Embryonic facial prominence (tissue), 1 donor: ENCODE measurements at regions not wholly inside any gene's neighbourhood (a gene's known extent, or its start where the extent isn't known, plus 50 kb on each side); places are given as distances from the start of the nearest gene placed in this dataset.

Source experiments
- DNase-seq: peaks from one replicate; pipeline ENCODE4 v3.0.0-alpha.2; 2016; ENCODE audit errors: extremely low spot score

GRCh38 chr4:149121023-149121404 lies 678.8 kb upstream of the NR3C2 start:
- DNase-seq = no peak

- no peak for DNase-seq
Observed at GRCh38 chr4:149120331-149121022, 678.3 kb upstream of the NR3C2 start.

GRCh38 chr4:149116806-149117205 lies 674.6 kb upstream of the NR3C2 start:
- DNase-seq = no peak

GRCh38 chr4:149113804-149114430 lies 671.7 kb upstream of the NR3C2 start:
- DNase-seq = no peak

GRCh38 chr4:149112109-149112508 lies 669.9 kb upstream of the NR3C2 start:
- DNase-seq = no peak

GRCh38 chr4:149110481-149110880 lies 668.3 kb upstream of the NR3C2 start:
- no peak for DNase-seq

- no peak for DNase-seq
Observed at GRCh38 chr4:149108626-149109025, 666.4 kb upstream of the NR3C2 start.

GRCh38 chr4:149102765-149103164 lies 660.6 kb upstream of the NR3C2 start:
- no peak for DNase-seq

GRCh38 chr4:149101649-149102048 lies 659.4 kb upstream of the NR3C2 start:
- DNase-seq = no peak

GRCh38 chr4:149095811-149096210 lies 653.6 kb upstream of the NR3C2 start:
- no peak for DNase-seq

GRCh38 chr4:149095001-149095400 lies 652.8 kb upstream of the NR3C2 start:
- no peak for DNase-seq

- DNase-seq = no peak
Observed at GRCh38 chr4:149084144-149084543, 641.9 kb upstream of the NR3C2 start.

GRCh38 chr4:149077181-149077580 lies 635.0 kb upstream of the NR3C2 start:
- no peak for DNase-seq

GRCh38 chr4:149076401-149076800 lies 634.2 kb upstream of the NR3C2 start:
- no peak for DNase-seq

- no peak for DNase-seq
Observed at GRCh38 chr4:149072384-149072783, 630.2 kb upstream of the NR3C2 start.

- no peak for DNase-seq
Observed at GRCh38 chr4:149065753-149066152, 623.5 kb upstream of the NR3C2 start.

- no peak for DNase-seq
Observed at GRCh38 chr4:149062997-149063396, 620.8 kb upstream of the NR3C2 start.

- DNase-seq = no peak
Observed at GRCh38 chr4:149057594-149057993, 615.4 kb upstream of the NR3C2 start.

- peak; percentile 50 for DNase-seq
Observed at GRCh38 chr4:149056615-149057014, 614.4 kb upstream of the NR3C2 start.

- no peak for DNase-seq
Observed at GRCh38 chr4:149055624-149056023, 613.4 kb upstream of the NR3C2 start.

GRCh38 chr4:149050840-149051239 lies 608.6 kb upstream of the NR3C2 start:
- DNase-seq = no peak

- no peak for DNase-seq
Observed at GRCh38 chr4:149048451-149049143, 606.4 kb upstream of the NR3C2 start.

- DNase-seq = no peak
Observed at GRCh38 chr4:149047368-149047767, 605.2 kb upstream of the NR3C2 start.
